Testis (tissue), 2 donors: ENCODE measurements at regions not wholly inside any gene's neighbourhood (a gene's known extent, or its start where the extent isn't known, plus 50 kb on each side); places are given as distances from the start of the nearest gene placed in this dataset.

Source experiments
- CTCF ChIP-seq, 3 experiments: fragments of 450-650 bp in 2 of 3; fragments of 200-600 bp in 1 of 3; sonication (generic) in 1 of 3; IDR thresholded peaks; one replicate each; pipeline ENCODE4 v1.5.1; 2016 to 2019; ENCODE audit warnings: antibody characterized with exemption in 3 of 3, mild to moderate bottlenecking in 2 of 3, moderate library complexity in 1 of 3
- POLR2A ChIP-seq: fragments of 450-650 bp; IDR thresholded peaks from one replicate; pipeline ENCODE4 v1.6.1; 2017; ENCODE audit warnings: antibody characterized with exemption, mild to moderate bottlenecking, moderate library complexity

- no peak for TF ChIP-seq CTCF (IDR thresholded peaks at IDR 0.05)
- no peak for TF ChIP-seq POLR2A
Observed at GRCh38 chr20:58141971-58142842, 86.2 kb downstream of the ANKRD60 start.
